ENCODE measurements at regions not wholly inside any gene's neighbourhood (a gene's known extent, or its start where the extent isn't known, plus 50 kb on each side); places are given as distances from the start of the nearest gene placed in this dataset.

GRCh38 chr20:11077226-11077625 lies 403.4 kb upstream of the JAG1 start (continued):
- TF ChIP-seq CHD7 (IDR thresholded peaks at IDR 0.05; ENCODE audit: insufficient replicate concordance, low read length): no peak
- TF ChIP-seq GABPA (IDR thresholded peaks at IDR 0.05; ENCODE audit: borderline replicate concordance, insufficient read depth, low read length): no peak
- no peak for TF ChIP-seq BCL11A (IDR thresholded peaks at IDR 0.05; ENCODE audit: low read depth in 2 of 2, low read length in 2 of 2)
- no peak for TF ChIP-seq JUND (IDR thresholded peaks at IDR 0.05; ENCODE audit: low read length)
- no peak for TF ChIP-seq POLR2AphosphoS5 (IDR thresholded peaks at IDR 0.05; ENCODE audit: low read depth, low read length)
- TF ChIP-seq HDAC6 (IDR thresholded peaks at IDR 0.05; ENCODE audit: low read depth, low read length): no peak
- TF ChIP-seq ASH2L (IDR thresholded peaks at IDR 0.05; ENCODE audit: low read length): no peak
- TF ChIP-seq KDM4A (IDR thresholded peaks at IDR 0.05; ENCODE audit: low read depth, low read length, severe bottlenecking): no peak
- TF ChIP-seq EGR1 (IDR thresholded peaks at IDR 0.05; ENCODE audit: borderline replicate concordance, low read depth, low read length): no peak
- TF ChIP-seq SUZ12 (IDR thresholded peaks at IDR 0.05; ENCODE audit: low read length): no peak
- TF ChIP-seq RXRA (IDR thresholded peaks at IDR 0.05; ENCODE audit: insufficient read depth, low read depth, low read length): no peak
- no peak for TF ChIP-seq BACH1 (IDR thresholded peaks at IDR 0.05; ENCODE audit: low read length)

All from H1 (cell line).